MV-4-11 (cell line): ENCODE measurements at regions not wholly inside any gene's neighbourhood (a gene's known extent, or its start where the extent isn't known, plus 50 kb on each side); places are given as distances from the start of the nearest gene placed in this dataset.

Source experiments
- DNase-seq: peaks from one replicate; lab custom pipeline; 2025; lab: John Stamatoyannopoulos, UW

GRCh38 chr6:135655055-135655454 lies 157.5 kb upstream of the AHI1 start:
- DNase-seq, result no peak

DNA sequence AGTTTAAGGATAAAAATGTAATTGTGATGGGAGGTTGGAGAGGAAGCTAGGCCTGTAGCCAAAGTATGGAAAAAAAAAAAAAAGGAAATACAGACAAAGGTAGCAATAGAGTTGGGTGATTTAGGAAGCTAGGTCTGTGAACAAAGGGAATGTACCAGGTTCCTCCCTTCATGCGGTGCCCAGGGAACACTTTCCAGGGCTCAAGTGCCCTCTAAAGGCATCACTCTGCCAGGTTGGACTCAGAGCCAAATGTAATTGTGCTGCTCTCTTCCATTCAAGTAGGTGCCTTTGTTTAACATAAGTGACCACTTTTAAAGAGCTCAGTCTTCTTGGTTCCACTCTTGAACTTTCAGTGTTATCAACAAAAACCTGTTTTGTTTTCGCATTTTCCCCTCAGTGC lies 159.7 kb upstream of the AHI1 start:
- DNase-seq, result no peak

- no peak for DNase-seq
These were observed 160.9 kb upstream of the AHI1 start for GRCh38 chr6:135658481-135658880.

- no peak for DNase-seq
These were observed 161.4 kb upstream of the AHI1 start for GRCh38 chr6:135658916-135659315.

- DNase-seq, result no peak
These were observed 167.0 kb upstream of the AHI1 start for GRCh38 chr6:135664527-135664926.

DNA sequence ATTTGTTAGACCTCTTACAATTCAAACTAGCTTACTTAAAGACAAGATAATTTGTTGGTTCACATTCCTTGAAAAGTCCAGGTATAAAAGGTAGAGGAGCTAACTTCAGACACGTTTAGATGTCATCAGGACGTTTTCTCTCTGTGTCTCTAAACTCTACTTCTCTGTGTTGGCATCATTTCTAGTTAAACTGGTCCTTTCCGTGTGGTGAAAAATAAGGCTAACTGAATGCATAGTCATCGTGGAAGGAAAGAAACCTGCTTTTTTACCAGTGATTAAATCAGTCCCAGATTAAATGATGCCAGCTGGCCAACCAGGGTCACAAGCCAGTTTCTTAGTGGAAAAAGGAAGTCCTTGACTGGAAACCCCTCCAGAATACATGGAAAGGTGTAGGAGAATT lies 168.4 kb upstream of the AHI1 start:
- no peak for DNase-seq

DNA sequence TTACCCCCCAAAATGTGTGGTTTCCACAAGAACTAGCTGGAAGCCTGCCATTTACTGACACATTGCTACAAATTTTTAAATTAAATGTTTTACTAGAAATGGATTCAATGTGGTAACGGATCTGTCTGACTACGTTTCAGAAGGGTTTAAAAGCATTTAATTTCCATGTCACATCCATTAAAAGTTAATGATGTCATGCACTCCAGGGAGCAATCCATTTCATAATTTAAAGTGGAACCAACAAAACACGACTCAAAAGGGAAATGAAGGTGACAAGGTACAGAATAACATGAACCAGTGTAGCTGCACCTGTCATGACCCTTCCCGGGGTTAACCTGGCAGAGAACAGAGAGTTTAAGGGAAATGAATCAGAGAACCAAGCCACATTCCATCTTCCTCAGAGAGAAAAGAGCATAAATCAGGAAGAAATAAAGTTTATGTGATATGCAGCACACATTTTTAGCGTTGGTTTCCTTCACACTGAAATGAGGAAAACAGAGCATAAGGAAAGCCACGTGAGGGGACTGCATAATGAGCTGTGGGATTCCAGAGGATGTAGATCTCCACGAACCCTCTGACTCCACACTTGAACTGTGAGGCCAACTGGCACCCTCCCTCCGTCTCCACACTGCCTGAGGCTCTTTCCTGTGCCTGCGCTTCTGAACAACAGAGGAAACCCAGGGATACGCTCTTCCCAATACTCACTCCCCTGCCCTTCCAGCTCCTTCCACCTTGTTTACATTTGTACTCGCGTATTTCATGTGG lies 170.3 kb upstream of the AHI1 start:
- no peak for DNase-seq

- no peak for DNase-seq
These were observed 174.7 kb upstream of the AHI1 start for GRCh38 chr6:135672256-135672655.

DNA sequence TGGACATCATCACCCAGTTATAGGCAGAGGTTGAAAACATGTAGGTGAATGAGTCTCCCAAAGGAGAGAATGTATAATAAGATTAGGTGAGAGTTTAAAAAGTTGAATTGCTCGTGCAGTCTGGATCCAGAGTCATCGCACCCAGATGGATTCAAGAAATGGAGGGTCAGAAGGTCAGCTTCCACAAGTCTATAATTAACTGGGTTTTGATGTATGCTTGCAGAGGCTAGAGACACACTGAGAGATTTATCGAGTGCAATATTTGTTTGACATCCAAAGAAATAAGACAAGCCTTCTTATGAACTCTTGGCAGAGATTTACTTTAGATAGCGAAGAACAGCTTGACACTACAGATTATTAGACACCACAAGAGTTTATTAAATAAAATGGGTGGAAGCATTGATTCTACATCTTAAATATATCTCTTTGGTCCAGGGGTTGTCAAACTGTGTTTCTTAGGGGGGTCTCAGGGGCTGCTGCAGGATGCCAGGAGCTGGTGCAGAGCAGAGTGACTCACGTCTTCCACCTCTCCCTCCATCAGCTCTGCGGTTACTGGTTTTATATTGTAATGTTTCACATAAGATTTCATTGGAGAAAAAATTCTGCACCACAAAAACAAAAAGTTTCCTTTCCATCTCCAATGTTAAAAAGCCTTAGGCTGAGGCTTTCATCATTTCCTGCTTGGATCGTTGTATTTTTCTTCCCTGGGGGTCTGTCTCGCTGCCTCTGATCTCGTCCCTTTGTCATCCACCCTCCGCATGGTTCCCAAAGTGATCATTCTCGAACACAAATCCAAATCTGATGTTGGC lies 176.2 kb upstream of the AHI1 start:
- DNase-seq, result no peak

DNA sequence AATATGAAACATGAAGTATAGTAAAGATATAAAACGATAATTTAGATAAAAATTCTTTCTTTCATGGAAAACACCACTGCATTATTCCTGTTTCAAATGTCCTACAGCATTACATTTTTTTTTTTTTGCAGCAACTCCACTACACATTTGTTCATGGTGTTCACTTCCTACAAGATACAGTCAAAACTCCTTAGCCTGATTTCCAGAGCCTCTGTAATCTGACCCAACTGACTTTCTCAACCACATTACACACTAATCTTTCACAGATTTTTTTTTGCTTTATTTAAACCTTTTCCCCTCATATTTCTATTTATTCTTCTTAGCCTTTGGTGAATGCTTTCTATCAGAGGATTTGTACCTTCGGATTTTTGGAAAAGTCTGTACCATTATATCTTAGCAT lies 176.5 kb upstream of the PDE7B start:
- no peak for DNase-seq

DNA sequence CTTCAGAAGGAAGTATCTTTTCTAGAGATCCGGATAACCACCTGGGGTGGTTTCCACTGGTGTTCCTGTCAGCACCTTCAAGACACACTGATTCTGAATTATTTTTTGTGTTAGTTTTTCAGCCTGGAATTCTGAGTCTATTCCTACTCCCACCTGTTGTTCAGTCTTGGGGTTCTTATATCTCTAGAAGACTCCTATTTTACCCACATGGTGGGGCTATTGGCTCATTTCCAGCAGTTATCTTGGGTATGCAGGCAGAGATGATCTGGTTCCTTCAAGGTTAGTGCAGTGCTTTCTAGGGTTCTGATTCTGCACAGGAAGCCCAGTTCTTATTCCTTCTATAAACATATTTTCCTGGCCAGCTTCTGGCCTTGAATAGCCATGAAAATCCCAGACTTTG lies 175.6 kb upstream of the PDE7B start:
- DNase-seq, result peak; percentile 51

DNA sequence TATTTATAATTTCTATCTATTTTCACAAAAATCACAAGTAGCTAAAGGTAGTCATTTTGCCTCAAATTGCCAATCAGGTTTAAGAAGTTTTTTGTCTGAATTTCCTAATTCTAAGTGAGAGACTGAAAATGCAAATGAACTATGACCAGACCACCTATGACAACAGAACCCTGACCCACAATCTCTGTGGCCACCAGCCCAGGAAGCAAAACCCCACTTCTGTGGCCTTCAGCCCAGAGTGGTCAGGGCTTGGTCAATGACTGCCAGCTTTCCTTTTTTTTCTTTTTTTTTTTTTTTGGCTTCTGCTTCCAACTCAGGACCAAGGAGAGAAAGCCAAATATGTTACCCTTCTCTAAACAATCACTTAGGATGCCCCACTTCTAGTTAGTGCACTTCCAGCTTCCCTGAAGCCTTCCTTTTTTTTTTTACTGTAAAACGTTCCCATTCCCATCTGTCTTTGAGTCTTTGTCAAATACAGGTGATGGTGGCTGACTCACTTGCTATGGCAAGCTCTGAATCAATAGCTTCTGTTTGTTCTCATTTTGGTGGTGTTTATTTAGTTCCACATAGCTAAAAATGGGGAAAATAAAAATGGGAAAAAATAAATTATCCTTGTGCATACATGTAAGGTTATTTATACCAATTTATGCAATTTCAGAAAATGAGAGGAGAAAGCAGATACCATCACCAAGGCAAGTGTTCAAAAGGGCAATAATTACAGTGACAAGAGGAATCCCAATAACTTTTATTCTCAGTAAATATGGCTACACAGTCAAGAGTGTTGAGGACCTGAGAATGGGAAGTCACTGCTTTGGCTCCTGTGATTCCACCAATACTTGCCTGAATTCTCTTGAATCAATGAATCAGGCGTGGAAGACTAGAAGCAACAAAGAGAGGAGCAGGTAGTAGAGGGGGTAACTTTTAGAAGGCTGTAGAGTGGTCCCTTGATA lies 170.3 kb upstream of the PDE7B start:
- DNase-seq, result no peak

GRCh38 chr6:135686784-135687301 lies 164.7 kb upstream of the PDE7B start:
- DNase-seq, result peak; percentile 86

DNA sequence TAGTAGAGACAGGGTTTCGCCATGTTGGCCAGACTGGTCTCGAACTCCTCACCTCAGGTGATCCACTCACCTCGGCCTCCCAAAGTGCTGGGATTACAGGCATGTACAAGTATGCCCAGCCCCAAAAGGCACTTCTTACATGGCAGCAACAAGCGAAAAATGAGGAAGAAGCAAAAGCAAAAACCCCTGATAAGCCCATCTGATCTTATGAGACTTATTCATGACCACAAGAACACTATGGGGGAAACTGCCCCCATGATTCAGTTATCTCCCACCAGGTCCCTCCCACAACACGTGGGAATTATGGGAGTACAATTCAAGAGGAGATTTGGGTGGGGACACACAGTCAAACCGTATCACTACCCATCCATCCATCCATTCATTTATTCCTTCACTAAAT lies 163.0 kb upstream of the PDE7B start:
- DNase-seq, result peak; percentile 53

- DNase-seq, result no peak
These were observed 159.1 kb upstream of the PDE7B start for GRCh38 chr6:135692426-135692825.

GRCh38 chr6:135693811-135694370 lies 157.6 kb upstream of the PDE7B start:
- no peak for DNase-seq

GRCh38 chr6:135699705-135700104 lies 151.8 kb upstream of the PDE7B start:
- DNase-seq, result no peak

- no peak for DNase-seq
These were observed 150.1 kb upstream of the PDE7B start for GRCh38 chr6:135701426-135701825.

GRCh38 chr6:135703007-135703406 lies 148.5 kb upstream of the PDE7B start:
- DNase-seq, result peak; percentile 87

GRCh38 chr6:135703621-135704020 lies 147.9 kb upstream of the PDE7B start:
- peak; percentile 96 for DNase-seq

GRCh38 chr6:135707426-135707825 lies 144.1 kb upstream of the PDE7B start:
- DNase-seq, result no peak

- no peak for DNase-seq
These were observed 141.5 kb upstream of the PDE7B start for GRCh38 chr6:135710042-135710441.
